Sigmoid colon (tissue), 6 donors: ENCODE measurements at regions not wholly inside any gene's neighbourhood (a gene's known extent, or its start where the extent isn't known, plus 50 kb on each side); places are given as distances from the start of the nearest gene placed in this dataset.

Source experiments
- DNase-seq: peaks from one replicate; pipeline ENCODE4 v3.0.0-alpha.2; 2019
- H3K27ac ChIP-seq, 4 donors: fragments of 200-600 bp; sonication (generic); one replicate each; pipeline ENCODE4 v1.5.1; 2016 to 2019; ENCODE audit warnings: mild to moderate bottlenecking in 1 of 4
- H3K27me3 ChIP-seq, 3 donors: fragments of 200-600 bp; sonication (generic); one replicate each; pipeline ENCODE4 v1.5.1; 2019; ENCODE audit warnings: mild to moderate bottlenecking in 1 of 3
- H3K36me3 ChIP-seq, 4 donors: fragments of 200-600 bp; sonication (generic); one replicate each; pipeline ENCODE4 v1.5.1; 2016 to 2019
- H3K4me1 ChIP-seq, 4 donors: fragments of 200-600 bp; sonication (generic); one replicate each; pipeline ENCODE4 v1.5.1; 2017 to 2019
- H3K4me3 ChIP-seq, 4 donors: fragments of 200-600 bp; sonication (generic); one replicate each; pipeline ENCODE4 v1.5.1; 2017 to 2019; ENCODE audit warnings: mild to moderate bottlenecking in 2 of 4, moderate library complexity in 1 of 4
- H3K9me3 ChIP-seq, 4 donors: fragments of 200-600 bp in 3 of 4; sonication (generic) in 3 of 4; one replicate each; pipeline versions ENCODE4 v1.5.1 to v1.6.1; 2013 to 2019
- CTCF ChIP-seq, 4 experiments: fragments of 450-650 bp in 3 of 4; fragments of 200-600 bp in 1 of 4; IDR thresholded peaks; one replicate each; pipeline ENCODE4 v1.5.1; 2016 to 2019; ENCODE audit warnings: antibody characterized with exemption in 4 of 4, mild to moderate bottlenecking in 3 of 4, moderate library complexity in 2 of 4
- EP300 ChIP-seq, 4 donors: sonication (generic); formaldehyde crosslinking; IDR thresholded peaks; one replicate each; pipeline ENCODE4 v1.6.1; 2017; ENCODE audit warnings: antibody characterized with exemption in 4 of 4
- POLR2A ChIP-seq, 2 donors: fragments of 450-650 bp; IDR thresholded peaks; one replicate each; pipeline ENCODE4 v1.6.1; 2016; ENCODE audit warnings: antibody characterized with exemption in 2 of 2, mild to moderate bottlenecking in 2 of 2, moderate library complexity in 2 of 2
- POLR2AphosphoS5 ChIP-seq, 4 donors: sonication (generic); formaldehyde crosslinking; IDR thresholded peaks; one replicate each; pipeline ENCODE4 v1.6.1; 2017; ENCODE audit warnings: antibody characterized with exemption in 4 of 4
- WGBS, 2 donors: extraction: QIAGEN DNeasy Blood & Tissue Kit; methylation state at CpG; one replicate each; pipeline ENCODE4 v1.1.7; 2013; 5-methylcytosine and 5-hydroxymethylcytosine counted together
- intact Hi-C: fragments of 100-400 bp; cut with DNase I; formaldehyde crosslinking; loops from one replicate; pipeline ENCODE4 v1.15.1; 2023
- donor health status: healthy with polysubstance abuse.
- donor health status: healthy.

- no peaks in the 10 kb centered on the region for H3K9me3 ChIP-seq
- no peaks in the 10 kb centered on the region for H3K36me3 ChIP-seq
- no peak for TF ChIP-seq POLR2A (IDR thresholded peaks at IDR 0.05)
- no peak for TF ChIP-seq EP300 (IDR thresholded peaks at IDR 0.05)
- TF ChIP-seq POLR2AphosphoS5 (IDR thresholded peaks at IDR 0.05), result no peak
- TF ChIP-seq CTCF (IDR thresholded peaks at IDR 0.05), result no peak
- H3K4me3 ChIP-seq, result no peak overlapping the region
- H3K27ac ChIP-seq, result no peak overlapping the region
- no peaks in the 10 kb centered on the region for H3K27me3 ChIP-seq
- 73 to 84% methylated on average over 1 of the region's 1 CpG for WGBS, 2 donors
- H3K4me1 ChIP-seq, result no peaks in the 10 kb centered on the region
- intact Hi-C loops, result no loop called here
- no peak for DNase-seq
These were observed 937.8 kb downstream of the KCNJ2 start for GRCh38 chr17:71107136-71107535.

- intact Hi-C loops, result no loop called here
- H3K9me3 ChIP-seq, result no peaks in the 10 kb centered on the region
- H3K4me1 ChIP-seq, result no peaks in the 10 kb centered on the region
- no peak overlapping the region for H3K27ac ChIP-seq
- no peak for DNase-seq
- WGBS, 2 donors, result 89 to 94% methylated on average over 3 of the region's 3 CpGs
- H3K27me3 ChIP-seq, result no peaks in the 10 kb centered on the region
- no peak for TF ChIP-seq POLR2A (IDR thresholded peaks at IDR 0.05)
- no peak for TF ChIP-seq POLR2AphosphoS5 (IDR thresholded peaks at IDR 0.05)
- TF ChIP-seq EP300 (IDR thresholded peaks at IDR 0.05), result no peak
- TF ChIP-seq CTCF (IDR thresholded peaks at IDR 0.05), result no peak
- H3K36me3 ChIP-seq, result no peaks in the 10 kb centered on the region
- H3K4me3 ChIP-seq, result no peak overlapping the region
These were observed 940.4 kb downstream of the KCNJ2 start for GRCh38 chr17:71109697-71110096.

- Histone ChIP-seq H3K4me1 (no peaks in the 10 kb centered on the region), H3K36me3 (no peaks in the 10 kb centered on the region), H3K27me3 (no peaks in the 10 kb centered on the region), H3K4me3 (no peak overlapping the region), H3K27ac (no peak overlapping the region), H3K9me3 (no peaks in the 10 kb centered on the region)
- WGBS, 2 donors, result 87 to 93% methylated on average over 3 of the region's 3 CpGs
- intact Hi-C loops, result no loop called here
- no peak for DNase-seq
- TF ChIP-seq EP300 (IDR thresholded peaks at IDR 0.05), result no peak
- TF ChIP-seq POLR2A (IDR thresholded peaks at IDR 0.05), result no peak
- TF ChIP-seq CTCF (IDR thresholded peaks at IDR 0.05), result no peak
- no peak for TF ChIP-seq POLR2AphosphoS5 (IDR thresholded peaks at IDR 0.05)
These were observed 941.0 kb downstream of the KCNJ2 start for GRCh38 chr17:71110326-71110725.

GRCh38 chr17:71111460-71111859, 942.1 kb downstream of the KCNJ2 start:
- DNase-seq, result no peak
- Histone ChIP-seq H3K36me3 (no peaks in the 10 kb centered on the region), H3K4me3 (no peak overlapping the region), H3K27ac (no peak overlapping the region), H3K9me3 (no peaks in the 10 kb centered on the region), H3K27me3 (no peaks in the 10 kb centered on the region), H3K4me1 (no peaks in the 10 kb centered on the region)
- intact Hi-C loops, result no loop called here
- TF ChIP-seq EP300 (IDR thresholded peaks at IDR 0.05), result no peak
- no peak for TF ChIP-seq POLR2AphosphoS5 (IDR thresholded peaks at IDR 0.05)
- no peak for TF ChIP-seq CTCF (IDR thresholded peaks at IDR 0.05)
- TF ChIP-seq POLR2A (IDR thresholded peaks at IDR 0.05), result no peak
- 56 to 78% methylated on average over 2 of the region's 2 CpGs for WGBS, 2 donors

- no peaks in the 10 kb centered on the region for H3K9me3 ChIP-seq
- H3K27ac ChIP-seq, result no peak overlapping the region
- intact Hi-C loops, result no loop called here
- 72 to 74% methylated on average over 2 of the region's 2 CpGs for WGBS, 2 donors
- no peak overlapping the region for H3K4me3 ChIP-seq
- TF ChIP-seq POLR2A (IDR thresholded peaks at IDR 0.05) (no peak), CTCF (IDR thresholded peaks at IDR 0.05) (no peak), POLR2AphosphoS5 (IDR thresholded peaks at IDR 0.05) (no peak), EP300 (IDR thresholded peaks at IDR 0.05) (no peak)
- no peak for DNase-seq
- no peaks in the 10 kb centered on the region for H3K27me3 ChIP-seq
- H3K36me3 ChIP-seq, result no peaks in the 10 kb centered on the region
- H3K4me1 ChIP-seq, result no peaks in the 10 kb centered on the region
These were observed 942.6 kb downstream of the KCNJ2 start for GRCh38 chr17:71111934-71112333.
